Smooth muscle cell (in vitro differentiated cells): ENCODE measurements at regions not wholly inside any gene's neighbourhood (a gene's known extent, or its start where the extent isn't known, plus 50 kb on each side); places are given as distances from the start of the nearest gene placed in this dataset.

ENCODE experiments used
- DNase-seq: peaks from one replicate; lab custom pipeline; 2025; ENCODE audit not compliant: unreplicated experiment; lab: John Stamatoyannopoulos, UW
- H2AFZ ChIP-seq: fragments of 200-600 bp; sonication (generic); 2 replicates; pipeline ENCODE4 v1.6.0; 2016; ENCODE audit warnings: antibody characterized with exemption, low read depth, mild to moderate bottlenecking
- H3F3A ChIP-seq: fragments of 200-600 bp; sonication (generic); 2 replicates; pipeline ENCODE4 v1.6.0; 2017; ENCODE audit warnings: antibody characterized with exemption, low read depth
- H3K27ac ChIP-seq: fragments of 200-600 bp; sonication (generic); 2 replicates; pipeline ENCODE4 v1.5.1; 2016; ENCODE audit warnings: low read depth, mild to moderate bottlenecking
- H3K27me3 ChIP-seq: fragments of 200-600 bp; sonication (generic); 2 replicates; pipeline ENCODE4 v1.6.1; 2016; ENCODE audit warnings: low read depth, mild to moderate bottlenecking
- H3K36me3 ChIP-seq: fragments of 200-600 bp; sonication (generic); 2 replicates; pipeline ENCODE4 v1.5.1; 2016; ENCODE audit warnings: low read depth
- H3K4me1 ChIP-seq: fragments of 200-600 bp; sonication (generic); 2 replicates; pipeline ENCODE4 v1.5.1; 2016; ENCODE audit warnings: low read depth
- H3K4me2 ChIP-seq: fragments of 200-600 bp; sonication (generic); 2 replicates; pipeline ENCODE4 v1.6.0; 2016; ENCODE audit warnings: mild to moderate bottlenecking
- H3K4me3 ChIP-seq: fragments of 200-600 bp; sonication (generic); 2 replicates; pipeline ENCODE4 v1.5.1; 2016; ENCODE audit warnings: mild to moderate bottlenecking
- H3K79me2 ChIP-seq: fragments of 200-600 bp; sonication (generic); 2 replicates; pipeline ENCODE4 v1.6.0; 2016; ENCODE audit warnings: low read depth, mild to moderate bottlenecking
- H3K9ac ChIP-seq: fragments of 200-600 bp; sonication (generic); 2 replicates; pipeline ENCODE4 v1.6.0; 2016; ENCODE audit warnings: low read depth
- H3K9me3 ChIP-seq: fragments of 200-600 bp; sonication (generic); replicated peaks from 2 replicates; pipeline ENCODE4 v1.5.1; 2016; ENCODE audit warnings: low read depth
- H4K20me1 ChIP-seq: fragments of 200-600 bp; sonication (generic); 2 replicates; pipeline ENCODE4 v1.6.0; 2016; ENCODE audit warnings: low read depth
- CTCF ChIP-seq: fragments of 200-600 bp; sonication (generic); IDR thresholded peaks from 2 replicates; pipeline ENCODE4 v1.5.1; 2017; ENCODE audit warnings: borderline replicate concordance, mild to moderate bottlenecking, antibody characterized with exemption; ENCODE audit not compliant: insufficient read depth, poor library complexity, severe bottlenecking
- WGBS: methylation state at CpG from one replicate; pipeline ENCODE4 v1.1.7; 2016; ENCODE audit warnings: low lambda C conversion rate; 5-methylcytosine and 5-hydroxymethylcytosine counted together

GRCh38 chr22:48256776-48257684 is 1494.6 kb downstream of the TBC1D22A start:
- Histone ChIP-seq H4K20me1 (no peaks in the 10 kb centered on the region), H3K36me3 (no peaks in the 10 kb centered on the region), H3K27ac (no peak overlapping the region), H3K79me2 (no peaks in the 10 kb centered on the region), H3K9ac (no peak overlapping the region), H3K4me3 (no peak overlapping the region), H3K4me1 (no peaks in the 10 kb centered on the region), H2AFZ (no peak overlapping the region), H3K27me3 (peaks cover 5% of the 10 kb centered on the region), H3F3A (no peaks in the 10 kb centered on the region), H3K4me2 (no peak overlapping the region), H3K9me3 (no peaks in the 10 kb centered on the region)
- WGBS = 93% methylated on average over 21 of the region's 21 CpGs
- TF ChIP-seq CTCF = no peak
- no peak for DNase-seq

- no peak for DNase-seq
- no peaks in the 10 kb centered on the region for H4K20me1 ChIP-seq
- H2AFZ ChIP-seq = no peak overlapping the region
- peaks cover 11% of the 10 kb centered on the region for H3K27me3 ChIP-seq
- TF ChIP-seq CTCF = no peak
- H3K4me3 ChIP-seq = no peak overlapping the region
- no peaks in the 10 kb centered on the region for H3K9me3 ChIP-seq
- H3K9ac ChIP-seq = no peak overlapping the region
- no peak overlapping the region for H3K4me2 ChIP-seq
- H3K36me3 ChIP-seq = no peaks in the 10 kb centered on the region
- no peaks in the 10 kb centered on the region for H3K4me1 ChIP-seq
- WGBS = 76% methylated on average over 17 of the region's 17 CpGs
- no peaks in the 10 kb centered on the region for H3F3A ChIP-seq
- no peaks in the 10 kb centered on the region for H3K79me2 ChIP-seq
- H3K27ac ChIP-seq = no peak overlapping the region
Observed at GRCh38 chr22:48256041-48256739, 1493.7 kb downstream of the TBC1D22A start.

- TF ChIP-seq CTCF = no peak
- Histone ChIP-seq H3K4me2 (no peak overlapping the region), H3K9me3 (no peaks in the 10 kb centered on the region), H3K36me3 (no peaks in the 10 kb centered on the region), H4K20me1 (no peaks in the 10 kb centered on the region), H2AFZ (no peak overlapping the region), H3K27me3 (peaks cover 17% of the 10 kb centered on the region), H3K4me3 (no peak overlapping the region), H3K79me2 (no peaks in the 10 kb centered on the region), H3K9ac (no peak overlapping the region), H3F3A (no peaks in the 10 kb centered on the region), H3K27ac (no peak overlapping the region), H3K4me1 (no peaks in the 10 kb centered on the region)
- no peak for DNase-seq
- 63% methylated on average over 13 of the region's 13 CpGs for WGBS
Observed at GRCh38 chr22:48254311-48254873, 1491.9 kb downstream of the TBC1D22A start.
